H1 (cell line): ENCODE measurements at regions not wholly inside any gene's neighbourhood (a gene's known extent, or its start where the extent isn't known, plus 50 kb on each side); places are given as distances from the start of the nearest gene placed in this dataset.

ENCODE experiments used
- CTCF ChIA-PET: fragments of 300-600 bp; sonication (Branson Sonifier 250); formaldehyde crosslinking; loops from one replicate; lab custom pipeline; 2021; ENCODE audit not compliant: partially characterized antibody; lab: Charles Lee
- POLR2A ChIA-PET: fragments of 300-600 bp; sonication (Branson Sonifier 250); formaldehyde crosslinking; loops from one replicate; lab custom pipeline; 2021; ENCODE audit warnings: inconsistent platforms; ENCODE audit not compliant: partially characterized antibody; lab: Charles Lee
- DNase-seq, 2 experiments: peaks; one replicate each; pipeline versions ENCODE4 v3.0.0 to v3.0.0-alpha.2; 2010 to 2022; ENCODE audit warnings: low spot score in 2 of 2, low read depth in 1 of 2, mixed read lengths in 1 of 2
- FAIRE-seq: peaks from 2 replicates; lab custom pipeline; 2011; peaks lifted over from hg19 to GRCh38; lab: Jason Lieb, UNC
- H2AFZ ChIP-seq: 2 replicates; pipeline ENCODE4 v1.8.1; 2012; ENCODE audit warnings: low read length, inconsistent platforms
- H2AK5ac ChIP-seq: 2 replicates; pipeline ENCODE4 v1.6.1; 2013; ENCODE audit warnings: low read depth, low read length
- H2BK120ac ChIP-seq: replicated peaks from 2 replicates; pipeline ENCODE3; 2013; ENCODE audit warnings: low read depth, low read length, inconsistent platforms
- H2BK12ac ChIP-seq: 2 replicates; pipeline ENCODE4 v1.6.1; 2013; ENCODE audit warnings: low read depth, low read length
- H2BK15ac ChIP-seq: 2 replicates; pipeline ENCODE4 v1.6.1; 2013; ENCODE audit warnings: low read length
- H2BK20ac ChIP-seq: 2 replicates; pipeline ENCODE4 v1.6.1; 2013; ENCODE audit warnings: low read length
- H2BK5ac ChIP-seq: 2 replicates; pipeline ENCODE4 v1.6.1; 2013; ENCODE audit warnings: low read depth, low read length
- H3K14ac ChIP-seq: 2 replicates; pipeline ENCODE4 v1.6.1; 2013; ENCODE audit warnings: inconsistent platforms; ENCODE audit not compliant: insufficient read length
- H3K18ac ChIP-seq: 2 replicates; pipeline ENCODE4 v1.6.1; 2013; ENCODE audit warnings: low read length; ENCODE audit errors: extremely low read depth
- H3K23ac ChIP-seq: 2 replicates; pipeline ENCODE4 v1.6.1; 2013; ENCODE audit warnings: inconsistent platforms; ENCODE audit not compliant: insufficient read length
- H3K23me2 ChIP-seq: 2 replicates; pipeline ENCODE4 v1.6.1; 2013; ENCODE audit warnings: low read depth, low read length
- H3K27ac ChIP-seq: 2 replicates; pipeline ENCODE4 v1.6.1; 2011; ENCODE audit warnings: low read depth, low read length, inconsistent platforms
- H3K27me3 ChIP-seq, 4 experiments: replicated peaks in 1 of 4; 1 replicate in 1 of 4; 2 replicates in 3 of 4; pipeline versions ENCODE4 v1.6.1 to v1.8.1; 2011 to 2013; ENCODE audit warnings: low read length in 3 of 4, mild to moderate bottlenecking in 3 of 4, inconsistent platforms in 2 of 4, mixed read lengths in 2 of 4, moderate library complexity in 1 of 4; ENCODE audit not compliant: control insufficient read depth in 3 of 4, insufficient read depth in 3 of 4; ENCODE audit errors: extremely low read depth in 1 of 4
- H3K36me3 ChIP-seq, 4 experiments: 2 replicates each; pipeline versions ENCODE4 v1.6.1 to v1.8.1; 2011 to 2013; ENCODE audit warnings: mild to moderate bottlenecking in 4 of 4, low read length in 3 of 4, moderate library complexity in 2 of 4, control low read depth in 1 of 4, inconsistent platforms in 1 of 4; ENCODE audit not compliant: insufficient read depth in 4 of 4, control insufficient read depth in 2 of 4
- H3K4ac ChIP-seq: replicated peaks from 2 replicates; pipeline ENCODE3; 2013; ENCODE audit warnings: low read length, low read depth, mixed read lengths, inconsistent platforms; ENCODE audit not compliant: insufficient read length
- H3K4me1 ChIP-seq, 4 experiments: replicated peaks in 1 of 4; 1 replicate in 1 of 4; 2 replicates in 3 of 4; pipeline versions ENCODE4 v1.6.1 to v1.8.1; 2011 to 2013; ENCODE audit warnings: low read length in 3 of 4, inconsistent platforms in 2 of 4, mixed read lengths in 1 of 4; ENCODE audit not compliant: insufficient read depth in 4 of 4, control insufficient read depth in 3 of 4
- H3K4me2 ChIP-seq, 2 experiments: 2 replicates each; pipeline versions ENCODE4 v1.6.1 to v1.8.1; 2011 to 2013; ENCODE audit warnings: low read depth in 2 of 2, low read length in 2 of 2, control low read depth in 1 of 2, inconsistent platforms in 1 of 2, mild to moderate bottlenecking in 1 of 2; ENCODE audit not compliant: insufficient read depth in 1 of 2
- H3K4me3 ChIP-seq, 4 experiments: fragments of 200-600, 300-600 bp in 1 of 4; sonication (generic), shearing (Covaris generic), sonication (Bioruptor Twin) in 1 of 4; 2 replicates each; pipeline versions ENCODE4 v1.5.1 to v1.8.1; 2011 to 2016; ENCODE audit warnings: low read length in 4 of 4, low read depth in 3 of 4, control low read depth in 2 of 4, inconsistent platforms in 2 of 4, mild to moderate bottlenecking in 2 of 4, mixed read lengths in 1 of 4, moderate library complexity in 1 of 4; ENCODE audit not compliant: insufficient read depth in 2 of 4; ENCODE audit errors: extremely low read depth in 1 of 4
- H3K56ac ChIP-seq: replicated peaks from 2 replicates; pipeline ENCODE3; 2013; ENCODE audit warnings: low read depth, mild to moderate bottlenecking, mixed read lengths, low read length, inconsistent platforms; ENCODE audit not compliant: insufficient read length
- H3K79me1 ChIP-seq: 2 replicates; pipeline ENCODE4 v1.6.1; 2013; ENCODE audit warnings: low read depth, low read length, control low read depth
- H3K79me2 ChIP-seq, 2 experiments: 2 replicates each; pipeline versions ENCODE4 v1.6.1 to v1.8.1; 2012 to 2013; ENCODE audit warnings: low read length in 2 of 2, mild to moderate bottlenecking in 2 of 2, inconsistent platforms in 1 of 2; ENCODE audit not compliant: insufficient read depth in 2 of 2, control insufficient read depth in 1 of 2
- H3K9ac ChIP-seq, 4 experiments: replicated peaks in 1 of 4; 1 replicate in 1 of 4; 2 replicates in 3 of 4; pipeline versions ENCODE4 v1.6.1 to v1.8.1; 2011 to 2013; ENCODE audit warnings: low read depth in 3 of 4, low read length in 3 of 4, control low read depth in 2 of 4, mild to moderate bottlenecking in 2 of 4, moderate library complexity in 2 of 4, inconsistent platforms in 1 of 4; ENCODE audit errors: extremely low read depth in 1 of 4
- H3K9me3 ChIP-seq, 2 experiments: 2 replicates each; pipeline versions ENCODE4 v1.6.1 to v1.8.1; 2012 to 2013; ENCODE audit warnings: mild to moderate bottlenecking in 2 of 2, moderate library complexity in 2 of 2, control low read depth in 1 of 2, inconsistent platforms in 1 of 2, low read depth in 1 of 2, low read length in 1 of 2, mixed read lengths in 1 of 2; ENCODE audit not compliant: insufficient read depth in 2 of 2
- H4K20me1 ChIP-seq, 2 experiments: replicated peaks in 1 of 2; 2 replicates each; pipeline versions ENCODE3 to v1.8.1; 2011 to 2013; ENCODE audit warnings: inconsistent platforms in 2 of 2, low read length in 2 of 2, mild to moderate bottlenecking in 1 of 2; ENCODE audit not compliant: insufficient read depth in 2 of 2, control insufficient read depth in 1 of 2
- H4K5ac ChIP-seq: 2 replicates; pipeline ENCODE4 v1.6.1; 2013; ENCODE audit warnings: low read length, low read depth, mixed read lengths, inconsistent platforms; ENCODE audit not compliant: insufficient read length
- H4K8ac ChIP-seq: 2 replicates; pipeline ENCODE4 v1.8.0; 2013; ENCODE audit warnings: mild to moderate bottlenecking, moderate library complexity, low read length, inconsistent platforms; ENCODE audit not compliant: insufficient read depth; ENCODE audit errors: extremely low read depth
- H4K91ac ChIP-seq: replicated peaks from 2 replicates; pipeline ENCODE3; 2013; ENCODE audit warnings: low read length, mixed read lengths, inconsistent platforms; ENCODE audit not compliant: insufficient read length
- CHD1 ChIP-seq: IDR thresholded peaks from 2 replicates; pipeline ENCODE4 v1.6.1; 2012; ENCODE audit warnings: low read depth, low read length, improper control_type of control experiment
- HDAC6 ChIP-seq: IDR thresholded peaks from one replicate; pipeline ENCODE4 v1.7.1; 2012; ENCODE audit warnings: low read depth, mild to moderate bottlenecking, inconsistent platforms, low read length, moderate library complexity
- NANOG ChIP-seq: IDR thresholded peaks from 2 replicates; pipeline ENCODE4 v1.6.1; 2011; ENCODE audit warnings: low read length, low read depth, mild to moderate bottlenecking, inconsistent platforms; ENCODE audit not compliant: insufficient read depth, poor library complexity, severe bottlenecking
- RXRA ChIP-seq: IDR thresholded peaks from 2 replicates; pipeline ENCODE4 v1.6.1; 2011; ENCODE audit warnings: low read depth, mild to moderate bottlenecking, low read length, moderate library complexity; ENCODE audit not compliant: insufficient read depth
- WGBS, 2 experiments: shearing (Covaris generic) in 1 of 2; methylation state at CpG; one replicate each; pipeline versions ENCODE4 v1.1.6 to v1.1.7; 2013 to 2015; ENCODE audit warnings: low lambda C conversion rate in 2 of 2, mixed read lengths in 2 of 2, inconsistent platforms in 1 of 2, low coverage in 1 of 2, missing lambda C conversion rate in 1 of 2; ENCODE audit not compliant: insufficient replicate concordance in 2 of 2, insufficient coverage in 1 of 2, insufficient read length in 1 of 2; ENCODE audit errors: extremely low coverage in 1 of 2, missing lambda C conversion rate in 1 of 2; 5-methylcytosine and 5-hydroxymethylcytosine counted together
- TF ChIP-seq, protein P1 (sequence below): IDR thresholded peaks from 2 replicates; pipeline ENCODE4 v1.6.1; 2011; ENCODE audit warnings: low read length, improper control_type of control experiment
- TF ChIP-seq, protein P2 (sequence below), 3 experiments: IDR thresholded peaks; 1 replicate in 2 of 3; 2 replicates in 1 of 3; pipeline versions ENCODE4 v1.5.1 to v1.6.1; 2011; ENCODE audit warnings: low read length in 3 of 3, mild to moderate bottlenecking in 3 of 3, inconsistent platforms in 2 of 3, low read depth in 1 of 3, moderate library complexity in 1 of 3; ENCODE audit not compliant: insufficient read depth in 1 of 3; ENCODE audit errors: control extremely low read depth in 1 of 3

DNA sequence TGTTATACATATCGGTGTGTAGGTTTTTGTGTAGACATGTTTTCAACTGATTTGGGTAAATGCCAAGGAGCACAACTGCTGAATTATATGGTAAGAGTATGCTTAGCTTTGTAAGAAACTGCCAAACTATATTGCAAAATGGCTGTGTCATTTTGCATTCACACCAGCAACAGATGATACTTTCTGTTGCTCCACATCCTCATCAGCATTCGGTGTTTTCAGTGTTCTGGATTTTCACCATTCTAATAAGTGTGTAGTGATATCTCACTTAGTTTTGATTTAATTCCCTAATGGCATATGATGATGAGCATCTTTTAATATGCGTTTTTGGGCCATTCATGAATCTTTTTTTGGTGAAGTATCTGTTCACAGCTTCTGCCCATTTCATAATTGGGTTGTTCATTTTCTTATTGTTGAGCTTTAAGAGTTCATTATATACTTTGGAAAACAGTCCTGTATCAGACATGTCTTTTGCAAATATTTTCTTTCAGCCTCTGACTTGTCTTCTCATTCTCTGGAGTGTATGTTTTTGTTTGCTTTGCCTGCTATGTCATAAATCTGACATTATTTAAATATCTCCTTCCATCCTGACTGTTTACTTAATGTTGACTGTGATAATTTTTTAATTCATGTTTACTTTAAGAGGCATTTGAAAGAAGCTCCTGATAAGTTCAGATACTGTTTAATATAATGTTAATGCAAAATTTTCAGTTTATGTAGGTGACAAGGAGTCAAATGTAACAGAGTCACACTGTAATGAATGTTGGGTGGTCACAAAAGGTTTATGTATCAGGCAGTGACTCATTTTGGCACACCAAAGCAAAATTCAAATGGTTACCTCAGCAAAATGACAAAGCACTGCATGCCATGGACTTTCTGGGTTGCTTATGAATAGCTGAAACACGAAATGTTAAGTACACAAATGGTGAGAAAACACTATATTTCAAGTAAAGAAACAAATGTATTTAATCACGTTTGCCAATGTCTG is 181.1 kb upstream of the DAB2 start:
- FAIRE-seq, result no peak
- TF ChIP-seq HDAC6 (no peak), CHD1 (no peak), NANOG (no peak), RXRA (no peak)
- TF ChIP-seq, protein P1, sequence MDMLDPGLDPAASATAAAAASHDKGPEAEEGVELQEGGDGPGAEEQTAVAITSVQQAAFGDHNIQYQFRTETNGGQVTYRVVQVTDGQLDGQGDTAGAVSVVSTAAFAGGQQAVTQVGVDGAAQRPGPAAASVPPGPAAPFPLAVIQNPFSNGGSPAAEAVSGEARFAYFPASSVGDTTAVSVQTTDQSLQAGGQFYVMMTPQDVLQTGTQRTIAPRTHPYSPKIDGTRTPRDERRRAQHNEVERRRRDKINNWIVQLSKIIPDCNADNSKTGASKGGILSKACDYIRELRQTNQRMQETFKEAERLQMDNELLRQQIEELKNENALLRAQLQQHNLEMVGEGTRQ, result no peak
- TF ChIP-seq, protein P2, sequence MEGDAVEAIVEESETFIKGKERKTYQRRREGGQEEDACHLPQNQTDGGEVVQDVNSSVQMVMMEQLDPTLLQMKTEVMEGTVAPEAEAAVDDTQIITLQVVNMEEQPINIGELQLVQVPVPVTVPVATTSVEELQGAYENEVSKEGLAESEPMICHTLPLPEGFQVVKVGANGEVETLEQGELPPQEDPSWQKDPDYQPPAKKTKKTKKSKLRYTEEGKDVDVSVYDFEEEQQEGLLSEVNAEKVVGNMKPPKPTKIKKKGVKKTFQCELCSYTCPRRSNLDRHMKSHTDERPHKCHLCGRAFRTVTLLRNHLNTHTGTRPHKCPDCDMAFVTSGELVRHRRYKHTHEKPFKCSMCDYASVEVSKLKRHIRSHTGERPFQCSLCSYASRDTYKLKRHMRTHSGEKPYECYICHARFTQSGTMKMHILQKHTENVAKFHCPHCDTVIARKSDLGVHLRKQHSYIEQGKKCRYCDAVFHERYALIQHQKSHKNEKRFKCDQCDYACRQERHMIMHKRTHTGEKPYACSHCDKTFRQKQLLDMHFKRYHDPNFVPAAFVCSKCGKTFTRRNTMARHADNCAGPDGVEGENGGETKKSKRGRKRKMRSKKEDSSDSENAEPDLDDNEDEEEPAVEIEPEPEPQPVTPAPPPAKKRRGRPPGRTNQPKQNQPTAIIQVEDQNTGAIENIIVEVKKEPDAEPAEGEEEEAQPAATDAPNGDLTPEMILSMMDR (IDR thresholded peaks at IDR 0.05; ENCODE audit: control extremely low read depth in 1 of 3, insufficient read depth in 1 of 3, low read depth in 1 of 3, low read length in 3 of 3), result no peak

More for the DNA sequence above, 181.1 kb upstream of the DAB2 start:
- Histone ChIP-seq H3K9me3 (no peaks in the 10 kb centered on the region), H3K4ac (no peak overlapping the region), H3K56ac (no peak overlapping the region), H2BK15ac (no peak overlapping the region), H3K27me3 (no peaks in the 10 kb centered on the region), H3K14ac (no peak overlapping the region), H3K9ac (no peak overlapping the region), H2BK20ac (no peak overlapping the region), H3K4me2 (no peak overlapping the region), H3K27ac (no peak overlapping the region), H3K79me2 (no peaks in the 10 kb centered on the region), H4K20me1 (no peaks in the 10 kb centered on the region), H4K91ac (no peak overlapping the region), H2BK120ac (no peak overlapping the region), H2BK12ac (no peak overlapping the region), H3K23me2 (no peaks in the 10 kb centered on the region), H3K79me1 (no peaks in the 10 kb centered on the region), H3K4me3 (no peak overlapping the region), H2BK5ac (no peak overlapping the region), H4K5ac (no peak overlapping the region), H3K18ac (no peak overlapping the region), H2AK5ac (no peak overlapping the region), H3K36me3 (no peaks in the 10 kb centered on the region), H3K23ac (no peak overlapping the region), H2AFZ (no peak overlapping the region), H3K4me1 (no peaks in the 10 kb centered on the region), H4K8ac (no peak overlapping the region)
- no peak for DNase-seq
- ChIA-PET POLR2A (no interaction called here), CTCF (interaction anchor here (1.0 kb wide), 1 partner anchor 85 kb away, joined by 4 read pairs; no protein-coding TSS in a partner anchor)
- 87% methylated on average over 5 of the region's 5 CpGs; no CpG with 5 or more reads in 1 of the 2 experiments for WGBS, 2 experiments
